ENCODE measurements at regions not wholly inside any gene's neighbourhood (a gene's known extent, or its start where the extent isn't known, plus 50 kb on each side); places are given as distances from the start of the nearest gene placed in this dataset.
A peak's percentile ranks its signal among the peaks of the same experiment; 100 is the strongest.

DNA sequence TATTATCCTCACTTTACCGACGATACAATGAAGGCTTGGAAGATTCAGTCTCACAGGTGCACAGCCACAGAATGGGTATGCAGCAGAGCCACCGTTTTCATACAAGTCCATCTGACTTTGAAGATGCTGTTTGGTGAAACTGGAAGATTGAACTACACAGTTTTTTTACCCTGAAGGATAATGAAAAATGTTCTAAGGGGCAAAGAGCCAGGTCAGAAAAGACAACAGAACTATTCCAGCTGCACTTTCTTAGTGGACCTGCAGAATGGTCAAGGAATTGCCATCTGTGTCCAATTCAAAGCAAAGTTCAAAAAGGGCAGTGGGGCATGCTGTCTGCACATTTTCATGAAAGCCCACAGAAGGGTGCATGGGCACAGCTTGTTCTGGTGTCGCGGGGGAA is 127.6 kb upstream of the PDZRN3 start:
- Histone ChIP-seq H3K4me1 (ENCODE audit: control insufficient read depth, insufficient read depth, low read length) (peaks cover 3% of the 10 kb centered on the region), H3K36me3 (ENCODE audit: control insufficient read depth, insufficient read depth, low read length) (no peaks in the 10 kb centered on the region), H3K4me3 (ENCODE audit: low read length) (no peak overlapping the region), H3K27ac (ENCODE audit: low read length) (no peak overlapping the region), H3K27me3 (ENCODE audit: control insufficient read depth, insufficient read depth, low read length) (no peaks in the 10 kb centered on the region), H3K9me3 (ENCODE audit: control insufficient read depth, low read depth, low read length) (no peaks in the 10 kb centered on the region)
- no peak for DNase-seq
- WGBS (ENCODE audit: insufficient coverage, low lambda C conversion rate), result no CpG with 5 or more reads among the region's 5 CpGs

DNA sequence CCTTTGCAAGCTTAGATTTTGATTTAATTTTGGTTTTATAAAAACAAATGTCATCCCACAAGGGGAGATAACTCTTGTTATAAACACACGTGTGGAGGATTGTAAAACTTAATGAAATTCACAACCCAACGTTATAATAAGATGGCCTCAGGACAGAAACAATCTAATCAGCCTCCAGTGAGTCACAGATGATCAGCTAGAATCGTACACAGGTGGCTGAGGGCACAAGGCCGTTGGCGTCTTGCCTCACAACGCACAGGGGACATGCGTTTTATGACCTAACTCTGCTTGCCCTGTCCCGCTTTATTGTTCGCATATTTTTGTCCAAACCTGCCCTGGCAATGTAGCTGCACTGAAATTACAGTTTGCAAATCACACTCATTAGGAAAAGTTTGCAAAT is 121.9 kb upstream of the PDZRN3 start:
- Histone ChIP-seq H3K4me1 (ENCODE audit: control insufficient read depth, insufficient read depth, low read length) (no peaks in the 10 kb centered on the region), H3K9me3 (ENCODE audit: control insufficient read depth, low read depth, low read length) (no peaks in the 10 kb centered on the region), H3K4me3 (ENCODE audit: low read length) (no peak overlapping the region), H3K27ac (ENCODE audit: low read length) (no peak overlapping the region), H3K27me3 (ENCODE audit: control insufficient read depth, insufficient read depth, low read length) (no peaks in the 10 kb centered on the region), H3K36me3 (ENCODE audit: control insufficient read depth, insufficient read depth, low read length) (no peaks in the 10 kb centered on the region)
- DNase-seq, result peak in 1 of 2 donors; percentile 31
- no CpG with 5 or more reads among the region's 9 CpGs for WGBS (ENCODE audit: insufficient coverage, low lambda C conversion rate)

DNA sequence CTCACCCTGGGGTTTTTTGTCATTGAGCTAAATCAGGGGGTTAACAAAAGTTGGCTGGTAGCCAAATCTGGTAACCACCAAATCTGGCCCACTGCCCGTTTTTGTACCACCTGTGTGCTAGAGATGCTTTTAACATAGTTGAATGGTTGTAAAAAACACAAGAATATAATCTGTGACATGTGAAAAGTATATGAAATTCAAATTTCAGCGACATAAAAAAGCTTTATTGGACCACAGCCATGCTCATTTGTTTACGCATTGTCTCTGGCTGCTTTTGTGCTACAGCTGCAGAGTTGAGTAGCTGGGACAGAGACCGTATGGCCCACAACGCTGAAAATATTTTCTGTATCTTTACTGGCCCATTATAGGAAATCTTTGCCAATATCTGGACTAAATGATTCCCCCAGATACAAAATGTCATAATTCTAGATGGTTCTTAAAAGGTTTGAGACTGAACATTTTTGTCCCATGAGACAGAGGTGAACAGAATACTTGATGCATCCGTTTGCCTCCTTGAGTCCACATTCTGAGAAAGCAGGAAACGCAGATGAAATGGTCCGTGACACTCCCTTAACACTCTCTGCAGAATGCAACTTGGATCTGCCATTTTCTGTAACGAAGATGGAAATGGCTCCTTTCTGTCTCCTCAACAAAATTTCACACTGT is 120.9 kb upstream of the PDZRN3 start:
- no peak overlapping the region for H3K27ac ChIP-seq (ENCODE audit: low read length)
- no peaks in the 10 kb centered on the region for H3K9me3 ChIP-seq (ENCODE audit: control insufficient read depth, low read depth, low read length)
- no peaks in the 10 kb centered on the region for H3K27me3 ChIP-seq (ENCODE audit: control insufficient read depth, insufficient read depth, low read length)
- WGBS (ENCODE audit: insufficient coverage, low lambda C conversion rate), result no CpG with 5 or more reads among the region's 9 CpGs
- no peaks in the 10 kb centered on the region for H3K36me3 ChIP-seq (ENCODE audit: control insufficient read depth, insufficient read depth, low read length)
- no peak overlapping the region for H3K4me3 ChIP-seq (ENCODE audit: low read length)
- DNase-seq, result peak in 1 of 2 donors; percentile 9
- no peaks in the 10 kb centered on the region for H3K4me1 ChIP-seq (ENCODE audit: control insufficient read depth, insufficient read depth, low read length)

DNA sequence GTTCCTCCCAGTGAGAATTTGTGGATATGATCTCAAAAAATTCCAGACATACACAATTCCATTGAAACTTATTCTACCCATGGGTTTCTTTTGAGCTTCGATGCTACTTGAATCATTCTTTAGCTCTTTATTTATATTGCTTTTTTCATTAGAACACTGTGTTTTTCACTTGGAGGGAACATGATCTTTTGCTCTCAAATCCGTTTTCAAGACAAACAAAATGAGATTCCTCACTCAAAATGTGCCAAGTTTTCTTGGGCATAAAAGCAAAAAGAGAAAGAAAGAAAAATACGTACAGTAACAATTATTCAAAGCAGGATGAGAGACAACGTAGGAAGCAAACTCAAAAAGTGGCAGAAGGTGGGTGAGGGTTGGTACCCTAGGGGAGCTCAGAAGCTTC is 118.8 kb upstream of the PDZRN3 start:
- no peaks in the 10 kb centered on the region for H3K4me1 ChIP-seq (ENCODE audit: control insufficient read depth, insufficient read depth, low read length)
- H3K9me3 ChIP-seq (ENCODE audit: control insufficient read depth, low read depth, low read length), result no peaks in the 10 kb centered on the region
- H3K36me3 ChIP-seq (ENCODE audit: control insufficient read depth, insufficient read depth, low read length), result no peaks in the 10 kb centered on the region
- no peak overlapping the region for H3K27ac ChIP-seq (ENCODE audit: low read length)
- no peak for DNase-seq
- WGBS (ENCODE audit: insufficient coverage, low lambda C conversion rate), result 76% methylated on average over 3 of the region's 4 CpGs
- no peaks in the 10 kb centered on the region for H3K27me3 ChIP-seq (ENCODE audit: control insufficient read depth, insufficient read depth, low read length)
- no peak overlapping the region for H3K4me3 ChIP-seq (ENCODE audit: low read length)

DNA sequence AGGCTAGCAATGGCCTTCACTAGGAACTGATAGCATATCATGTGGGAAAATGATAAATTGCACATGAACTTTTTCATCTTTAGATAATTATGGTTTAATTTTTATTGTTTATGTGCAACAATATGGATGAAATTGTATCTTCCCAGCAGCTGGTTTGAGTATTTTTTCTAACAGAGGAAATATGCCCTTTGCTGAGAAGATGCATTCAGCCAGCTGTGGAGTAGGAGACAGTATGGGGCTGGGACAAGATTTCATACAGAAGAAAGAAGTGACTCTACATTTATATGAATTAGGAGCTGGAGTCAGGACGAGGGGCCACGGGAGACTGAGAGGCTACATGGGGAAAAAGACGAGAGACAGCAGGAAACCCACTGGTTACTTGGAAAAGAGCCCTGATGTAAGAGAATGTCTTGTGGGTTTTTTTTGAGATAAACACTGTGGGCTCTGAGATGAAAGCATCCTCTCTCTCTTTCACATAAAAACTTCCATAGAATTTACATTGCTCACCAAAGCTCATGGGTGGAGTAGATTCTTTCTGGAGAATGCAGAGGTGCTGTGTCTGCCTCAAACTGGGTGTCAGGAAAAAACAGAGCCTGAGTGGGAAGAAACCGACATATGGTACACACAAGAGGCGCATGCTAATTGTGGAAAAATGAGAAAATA is 115.2 kb upstream of the PDZRN3 start:
- no peak for DNase-seq
- whole genome bisulfite sequencing (ENCODE audit: insufficient coverage, low lambda C conversion rate), result 71% methylated on average over 4 of the region's 5 CpGs

GRCh38 chr3:73738711-73739110 is 114.0 kb upstream of the PDZRN3 start:
- H3K27ac ChIP-seq (ENCODE audit: low read length), result no peak overlapping the region
- no CpG with 5 or more reads among the region's 1 CpG for WGBS (ENCODE audit: insufficient coverage, low lambda C conversion rate)
- no peaks in the 10 kb centered on the region for H3K27me3 ChIP-seq (ENCODE audit: control insufficient read depth, insufficient read depth, low read length)
- no peaks in the 10 kb centered on the region for H3K4me1 ChIP-seq (ENCODE audit: control insufficient read depth, insufficient read depth, low read length)
- H3K36me3 ChIP-seq (ENCODE audit: control insufficient read depth, insufficient read depth, low read length), result no peaks in the 10 kb centered on the region
- no peak overlapping the region for H3K4me3 ChIP-seq (ENCODE audit: low read length)
- H3K9me3 ChIP-seq (ENCODE audit: control insufficient read depth, low read depth, low read length), result no peaks in the 10 kb centered on the region
- DNase-seq, result no peak

More for the DNA sequence above, 115.2 kb upstream of the PDZRN3 start:
- no peaks in the 10 kb centered on the region for H3K4me1 ChIP-seq (ENCODE audit: control insufficient read depth, insufficient read depth, low read length)
- no peaks in the 10 kb centered on the region for H3K27me3 ChIP-seq (ENCODE audit: control insufficient read depth, insufficient read depth, low read length)
- no peaks in the 10 kb centered on the region for H3K9me3 ChIP-seq (ENCODE audit: control insufficient read depth, low read depth, low read length)
- no peak overlapping the region for H3K4me3 ChIP-seq (ENCODE audit: low read length)
- no peaks in the 10 kb centered on the region for H3K36me3 ChIP-seq (ENCODE audit: control insufficient read depth, insufficient read depth, low read length)
- no peak overlapping the region for H3K27ac ChIP-seq (ENCODE audit: low read length)

- WGBS (ENCODE audit: insufficient coverage, low lambda C conversion rate), result 40% methylated on average over 1 of the region's 3 CpGs
Measured at GRCh38 chr3:73734211-73735089, 109.7 kb upstream of the PDZRN3 start.

GRCh38 chr3:73733746-73734145 is 109.0 kb upstream of the PDZRN3 start:
- no peaks in the 10 kb centered on the region for H3K9me3 ChIP-seq (ENCODE audit: control insufficient read depth, low read depth, low read length)
- H3K27ac ChIP-seq (ENCODE audit: low read length), result no peak overlapping the region
- no peaks in the 10 kb centered on the region for H3K4me1 ChIP-seq (ENCODE audit: control insufficient read depth, insufficient read depth, low read length)
- H3K36me3 ChIP-seq (ENCODE audit: control insufficient read depth, insufficient read depth, low read length), result no peaks in the 10 kb centered on the region
- no peaks in the 10 kb centered on the region for H3K27me3 ChIP-seq (ENCODE audit: control insufficient read depth, insufficient read depth, low read length)
- 88% methylated on average over 2 of the region's 6 CpGs for WGBS (ENCODE audit: insufficient coverage, low lambda C conversion rate)
- DNase-seq, result no peak
- no peak overlapping the region for H3K4me3 ChIP-seq (ENCODE audit: low read length)

More at GRCh38 chr3:73734211-73735089, 109.7 kb upstream of the PDZRN3 start:
- Histone ChIP-seq H3K9me3 (ENCODE audit: control insufficient read depth, low read depth, low read length) (no peaks in the 10 kb centered on the region), H3K4me3 (ENCODE audit: low read length) (no peak overlapping the region), H3K27me3 (ENCODE audit: control insufficient read depth, insufficient read depth, low read length) (no peaks in the 10 kb centered on the region), H3K36me3 (ENCODE audit: control insufficient read depth, insufficient read depth, low read length) (no peaks in the 10 kb centered on the region), H3K4me1 (ENCODE audit: control insufficient read depth, insufficient read depth, low read length) (no peaks in the 10 kb centered on the region), H3K27ac (ENCODE audit: low read length) (no peak overlapping the region)
- DNase-seq, result no peak

DNA sequence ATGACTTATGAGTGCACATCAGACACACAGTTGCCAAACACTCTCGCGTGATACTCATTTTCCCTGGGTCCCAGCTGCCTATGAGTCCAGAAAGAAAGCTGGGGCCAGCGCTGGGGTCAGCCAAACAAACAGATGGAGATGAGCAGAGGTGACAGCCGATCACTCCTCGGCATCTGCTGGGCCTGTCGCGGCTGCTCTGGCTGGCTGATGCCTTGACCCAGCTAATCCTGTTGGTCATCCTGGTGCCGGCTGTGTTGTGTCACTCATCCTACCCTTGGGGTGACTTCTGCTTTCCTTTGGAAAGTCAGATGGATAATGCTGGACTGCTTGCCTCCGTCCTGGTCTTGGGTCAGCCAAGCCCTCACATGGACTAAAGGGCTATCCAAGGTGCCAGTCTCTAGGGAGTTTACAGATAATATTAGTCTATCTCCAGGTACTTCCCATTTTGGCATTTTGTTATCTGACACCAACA is 105.3 kb upstream of the PDZRN3 start:
- H3K27me3 ChIP-seq (ENCODE audit: control insufficient read depth, insufficient read depth, low read length), result no peaks in the 10 kb centered on the region
- H3K4me1 ChIP-seq (ENCODE audit: control insufficient read depth, insufficient read depth, low read length), result peaks cover 4% of the 10 kb centered on the region
- WGBS (ENCODE audit: insufficient coverage, low lambda C conversion rate), result no CpG with 5 or more reads among the region's 9 CpGs
- H3K9me3 ChIP-seq (ENCODE audit: control insufficient read depth, low read depth, low read length), result no peaks in the 10 kb centered on the region
- no peak for DNase-seq
- no peak overlapping the region for H3K27ac ChIP-seq (ENCODE audit: low read length)
- no peak overlapping the region for H3K4me3 ChIP-seq (ENCODE audit: low read length)
- H3K36me3 ChIP-seq (ENCODE audit: control insufficient read depth, insufficient read depth, low read length), result no peaks in the 10 kb centered on the region

GRCh38 chr3:73727854-73728253 is 103.1 kb upstream of the PDZRN3 start:
- H3K36me3 ChIP-seq (ENCODE audit: control insufficient read depth, insufficient read depth, low read length), result no peaks in the 10 kb centered on the region
- no peak for DNase-seq
- H3K4me1 ChIP-seq (ENCODE audit: control insufficient read depth, insufficient read depth, low read length), result peaks cover 4% of the 10 kb centered on the region
- WGBS (ENCODE audit: insufficient coverage, low lambda C conversion rate), result 88% methylated on average over 1 of the region's 2 CpGs
- no peaks in the 10 kb centered on the region for H3K9me3 ChIP-seq (ENCODE audit: control insufficient read depth, low read depth, low read length)
- no peaks in the 10 kb centered on the region for H3K27me3 ChIP-seq (ENCODE audit: control insufficient read depth, insufficient read depth, low read length)
- no peak overlapping the region for H3K4me3 ChIP-seq (ENCODE audit: low read length)
- no peak overlapping the region for H3K27ac ChIP-seq (ENCODE audit: low read length)
